Type B pancreatic cell (in vitro differentiated cells): ENCODE measurements at regions not wholly inside any gene's neighbourhood (a gene's known extent, or its start where the extent isn't known, plus 50 kb on each side); places are given as distances from the start of the nearest gene placed in this dataset.

Source experiments
- DNase-seq: peaks from one replicate; pipeline ENCODE4 v3.0.0; 2021; ENCODE audit warnings: mixed read lengths; ENCODE audit not compliant: unreplicated experiment; ENCODE audit errors: extremely low spot score
- H3K27ac Mint-ChIP-seq: 2 replicates; pipeline ENCODE4 v1.8.0; 2021; ENCODE audit warnings: mild to moderate bottlenecking, mixed read lengths
- H3K27me3 Mint-ChIP-seq: 2 replicates; pipeline ENCODE4 v1.8.0; 2021; ENCODE audit warnings: mixed read lengths
- H3K36me3 Mint-ChIP-seq: 2 replicates; pipeline ENCODE4 v1.8.0; 2021; ENCODE audit warnings: mixed read lengths
- H3K4me1 Mint-ChIP-seq: one replicate; pipeline ENCODE4 v1.8.0; 2021; ENCODE audit warnings: mixed read lengths; ENCODE audit not compliant: unreplicated experiment
- H3K4me3 Mint-ChIP-seq: 2 replicates; pipeline ENCODE4 v1.8.0; 2021; ENCODE audit warnings: mild to moderate bottlenecking, mixed read lengths
- H3K9me3 Mint-ChIP-seq: 2 replicates; pipeline ENCODE4 v1.8.0; 2021; ENCODE audit warnings: mixed read lengths
- CTCF ChIP-seq: fragments of 200-600 bp; sonication (generic); conservative IDR thresholded peaks from 2 replicates; pipeline ENCODE4 v1.5.0; 2021; ENCODE audit warnings: antibody characterized with exemption, mild to moderate bottlenecking

- no peak overlapping the region for H3K4me3 Mint-ChIP-seq
- DNase-seq: no peak
- no peak for TF ChIP-seq CTCF
These were observed 114.8 kb upstream of the DPYD start for GRCh38 chr1:98035602-98036002.

GRCh38 chr1:98034505-98034904 is 113.7 kb upstream of the DPYD start:
- DNase-seq: no peak
- H3K36me3 Mint-ChIP-seq: no peaks in the 10 kb centered on the region
- TF ChIP-seq CTCF: no peak
- H3K27ac Mint-ChIP-seq: no peak overlapping the region
- H3K4me3 Mint-ChIP-seq: no peak overlapping the region
- H3K27me3 Mint-ChIP-seq: peaks cover 14% of the 10 kb centered on the region
- H3K4me1 Mint-ChIP-seq: no peaks in the 10 kb centered on the region
- H3K9me3 Mint-ChIP-seq: no peaks in the 10 kb centered on the region

More at GRCh38 chr1:98035602-98036002, 114.8 kb upstream of the DPYD start:
- Mint-ChIP-seq H3K36me3 (no peaks in the 10 kb centered on the region), H3K27ac (no peak overlapping the region), H3K9me3 (no peaks in the 10 kb centered on the region), H3K27me3 (peaks cover 14% of the 10 kb centered on the region), H3K4me1 (no peaks in the 10 kb centered on the region)

DNA sequence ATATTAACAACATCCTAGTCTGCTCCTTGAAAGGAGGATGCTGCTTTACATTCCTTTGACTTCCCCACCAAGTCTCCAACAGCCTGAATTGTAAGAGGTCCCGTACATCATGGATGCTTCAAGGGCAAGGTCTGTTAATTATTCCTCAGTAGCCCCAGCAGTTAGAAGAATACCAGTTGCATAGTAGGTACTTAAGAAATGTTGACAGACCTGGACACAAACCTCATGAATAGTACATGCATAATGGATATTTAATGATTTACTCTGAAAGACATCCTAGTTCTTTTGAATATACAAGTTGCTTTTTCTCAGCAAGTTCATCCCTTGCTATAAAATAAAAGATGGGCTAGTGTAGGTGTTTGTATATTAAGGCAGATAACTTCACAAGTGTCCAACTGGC is 112.1 kb upstream of the DPYD start:
- Mint-ChIP-seq H3K27ac (no peak overlapping the region), H3K4me3 (no peak overlapping the region), H3K9me3 (no peaks in the 10 kb centered on the region), H3K27me3 (peaks cover 14% of the 10 kb centered on the region), H3K4me1 (no peaks in the 10 kb centered on the region), H3K36me3 (no peaks in the 10 kb centered on the region)
- TF ChIP-seq CTCF: no peak
- DNase-seq: no peak

GRCh38 chr1:98030976-98031375 is 110.1 kb upstream of the DPYD start:
- peaks cover 10% of the 10 kb centered on the region for H3K27me3 Mint-ChIP-seq
- H3K9me3 Mint-ChIP-seq: no peaks in the 10 kb centered on the region
- TF ChIP-seq CTCF: no peak
- no peaks in the 10 kb centered on the region for H3K4me1 Mint-ChIP-seq
- DNase-seq: no peak
- H3K36me3 Mint-ChIP-seq: no peaks in the 10 kb centered on the region
- no peak overlapping the region for H3K4me3 Mint-ChIP-seq
- H3K27ac Mint-ChIP-seq: no peak overlapping the region

DNA sequence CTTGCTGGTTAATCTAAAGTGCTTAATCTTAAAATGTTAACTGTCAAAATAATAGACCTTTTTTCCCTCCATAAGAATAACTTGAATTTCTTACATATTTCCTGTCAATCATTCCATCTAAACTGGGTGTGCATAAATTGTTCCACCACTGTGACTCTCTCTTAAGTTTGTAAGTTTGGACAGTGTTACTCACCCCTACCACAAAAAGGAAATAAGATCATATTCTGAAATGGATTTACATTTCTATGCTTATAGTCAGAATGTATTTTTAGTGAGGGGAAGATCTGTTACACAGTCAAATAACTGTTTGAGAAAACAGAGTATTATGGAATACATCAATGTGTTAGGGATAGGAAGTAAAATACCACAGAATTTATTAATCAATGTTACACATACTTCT is 109.6 kb upstream of the DPYD start:
- H3K4me1 Mint-ChIP-seq: no peaks in the 10 kb centered on the region
- no peak for DNase-seq
- no peak overlapping the region for H3K4me3 Mint-ChIP-seq
- TF ChIP-seq CTCF: no peak
- H3K9me3 Mint-ChIP-seq: no peaks in the 10 kb centered on the region
- H3K27me3 Mint-ChIP-seq: peaks cover 10% of the 10 kb centered on the region
- H3K27ac Mint-ChIP-seq: no peak overlapping the region
- H3K36me3 Mint-ChIP-seq: no peaks in the 10 kb centered on the region

- Mint-ChIP-seq H3K9me3 (no peaks in the 10 kb centered on the region), H3K27me3 (no peaks in the 10 kb centered on the region), H3K36me3 (no peaks in the 10 kb centered on the region), H3K27ac (no peak overlapping the region), H3K4me3 (no peak overlapping the region), H3K4me1 (no peaks in the 10 kb centered on the region)
- DNase-seq: no peak
- no peak for TF ChIP-seq CTCF
These were observed 108.0 kb upstream of the DPYD start for GRCh38 chr1:98028800-98029199.
